ENCODE measurements at regions not wholly inside any gene's neighbourhood (a gene's known extent, or its start where the extent isn't known, plus 50 kb on each side); places are given as distances from the start of the nearest gene placed in this dataset.

DNA sequence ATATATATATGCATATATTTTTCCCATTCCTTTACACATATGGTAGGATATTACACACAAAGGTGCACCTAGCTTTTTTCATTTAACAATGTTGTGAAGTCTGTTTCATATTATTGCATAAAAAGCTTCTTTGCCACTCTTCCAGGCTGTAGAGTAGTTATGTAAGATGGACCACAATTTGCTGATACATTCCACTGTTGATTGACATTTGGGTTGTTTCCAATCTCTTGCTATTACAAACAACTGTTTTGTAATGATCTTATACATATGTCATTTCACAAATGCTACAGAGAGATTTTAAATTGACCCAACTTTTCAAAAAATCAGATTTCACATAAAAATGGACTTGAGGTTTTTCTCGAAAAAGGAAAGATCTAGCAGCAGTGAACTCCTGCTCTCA is 301.4 kb downstream of the CDCA7 start:
- TF ChIP-seq FOXP2 (optimal IDR thresholded peaks at IDR 0.05; ENCODE audit: control extremely low read depth, extremely low read length, insufficient read depth) (no peak), EZH2 (IDR thresholded peaks at IDR 0.05) (no peak)
